ENCODE measurements at regions not wholly inside any gene's neighbourhood (a gene's known extent, or its start where the extent isn't known, plus 50 kb on each side); places are given as distances from the start of the nearest gene placed in this dataset.
A peak's percentile ranks its signal among the peaks of the same experiment; 100 is the strongest.

DNA sequence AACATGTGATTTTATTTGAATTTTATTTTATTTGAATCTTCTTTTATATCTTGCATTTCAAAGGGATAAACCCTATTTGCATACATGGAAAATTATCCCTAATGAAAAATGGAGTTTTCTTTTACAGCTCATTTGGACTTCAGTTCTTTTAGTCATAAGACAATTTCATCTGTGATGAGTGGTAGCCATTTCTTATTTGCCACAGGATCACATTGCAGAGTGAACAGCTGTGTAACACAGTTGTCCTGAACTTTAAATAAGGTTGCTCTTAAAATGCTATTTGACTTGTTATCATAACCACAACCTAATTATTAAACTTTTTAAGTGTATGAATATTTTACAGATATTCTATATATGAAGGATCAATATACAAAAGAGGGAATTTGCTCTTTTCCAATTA lies 221.7 kb upstream of the ROPN1 start:
- Mint-ChIP-seq H3K4me3 (no peak overlapping the region), H3K36me3 (no peaks in the 10 kb centered on the region), H3K27ac (no peak overlapping the region), H3K4me1 (no peaks in the 10 kb centered on the region), H3K9me3 (no peaks in the 10 kb centered on the region)
- ATAC-seq (no peak), DNase-seq (ENCODE audit: low spot score in 2 of 2) (no peak)

DNA sequence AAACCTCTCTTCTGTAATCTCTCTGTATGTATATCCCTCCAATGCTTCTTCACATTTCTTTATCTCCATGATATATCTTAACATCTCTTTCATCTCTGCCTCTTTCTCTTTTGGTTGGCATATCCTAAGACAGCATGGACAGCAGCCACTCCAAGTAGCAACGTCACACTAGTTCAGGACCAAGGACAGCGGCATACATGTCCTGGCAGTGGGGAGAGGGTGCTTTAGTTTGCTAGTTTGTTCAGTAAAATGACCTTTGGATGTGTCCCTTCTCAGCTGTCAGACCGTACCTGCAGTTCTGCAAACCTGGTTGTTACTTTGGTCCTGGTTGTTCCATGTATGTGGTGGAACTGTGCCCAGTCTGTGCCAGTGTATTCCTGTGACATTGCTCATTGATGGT lies 225.6 kb upstream of the ROPN1 start:
- Mint-ChIP-seq H3K27ac (no peak overlapping the region), H3K9me3 (peaks cover 4% of the 10 kb centered on the region), H3K4me1 (no peaks in the 10 kb centered on the region), H3K4me3 (no peak overlapping the region), H3K36me3 (no peaks in the 10 kb centered on the region)
- no peak for ATAC-seq
- DNase-seq (ENCODE audit: low spot score in 2 of 2): no peak

DNA sequence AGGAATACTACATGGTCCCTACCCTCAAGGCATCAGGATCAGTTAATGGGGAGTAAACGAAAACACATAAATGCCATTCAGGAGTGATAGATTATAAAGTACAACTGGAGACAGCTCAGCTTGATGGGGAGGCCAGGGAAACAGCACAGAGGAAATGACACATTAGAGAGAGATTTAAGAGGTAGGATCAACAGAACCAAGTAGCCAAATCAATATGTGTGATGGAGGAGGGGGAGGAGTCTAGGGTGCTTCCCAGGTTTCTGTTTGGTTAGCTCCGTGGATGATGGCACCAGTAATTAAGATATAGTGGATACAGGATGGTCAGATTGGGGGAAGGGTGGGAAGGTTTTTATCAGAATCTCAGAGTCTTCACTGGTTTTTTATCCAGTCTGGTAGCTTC lies 229.5 kb upstream of the ROPN1 start:
- peaks cover 4% of the 10 kb centered on the region for H3K9me3 Mint-ChIP-seq
- DNase-seq (ENCODE audit: low spot score in 2 of 2): no peak

DNA sequence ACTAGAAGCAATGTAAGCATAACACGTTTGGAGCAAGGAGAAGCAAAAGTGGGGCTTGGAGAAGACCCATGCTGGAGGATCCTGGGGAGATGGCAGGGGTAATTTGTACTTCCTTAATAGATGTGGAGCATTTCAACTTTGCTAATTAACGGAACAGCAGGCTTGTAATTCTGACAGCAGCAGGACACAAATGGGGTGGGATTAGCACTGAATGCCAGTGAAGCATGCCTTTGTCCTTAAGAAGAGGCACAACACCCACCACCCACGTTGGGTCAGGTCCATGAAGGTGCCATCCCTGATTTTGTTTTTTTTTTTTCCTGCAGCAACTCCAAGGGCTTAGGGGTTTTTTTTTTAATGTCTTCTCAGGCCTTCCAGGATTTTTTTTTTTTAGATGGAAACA lies 231.9 kb upstream of the ROPN1 start:
- DNase-seq (ENCODE audit: low spot score in 2 of 2) (no peak), ATAC-seq (no peak)
- peaks cover 5% of the 10 kb centered on the region for H3K9me3 Mint-ChIP-seq
- no peaks in the 10 kb centered on the region for H3K4me1 Mint-ChIP-seq
- H3K27ac Mint-ChIP-seq: no peak overlapping the region
- H3K36me3 Mint-ChIP-seq: no peaks in the 10 kb centered on the region
- H3K4me3 Mint-ChIP-seq: no peak overlapping the region

More for the DNA sequence above, 229.5 kb upstream of the ROPN1 start:
- Mint-ChIP-seq H3K27ac (no peak overlapping the region), H3K4me1 (no peaks in the 10 kb centered on the region), H3K36me3 (no peaks in the 10 kb centered on the region), H3K4me3 (no peak overlapping the region)
- no peak for ATAC-seq

DNA sequence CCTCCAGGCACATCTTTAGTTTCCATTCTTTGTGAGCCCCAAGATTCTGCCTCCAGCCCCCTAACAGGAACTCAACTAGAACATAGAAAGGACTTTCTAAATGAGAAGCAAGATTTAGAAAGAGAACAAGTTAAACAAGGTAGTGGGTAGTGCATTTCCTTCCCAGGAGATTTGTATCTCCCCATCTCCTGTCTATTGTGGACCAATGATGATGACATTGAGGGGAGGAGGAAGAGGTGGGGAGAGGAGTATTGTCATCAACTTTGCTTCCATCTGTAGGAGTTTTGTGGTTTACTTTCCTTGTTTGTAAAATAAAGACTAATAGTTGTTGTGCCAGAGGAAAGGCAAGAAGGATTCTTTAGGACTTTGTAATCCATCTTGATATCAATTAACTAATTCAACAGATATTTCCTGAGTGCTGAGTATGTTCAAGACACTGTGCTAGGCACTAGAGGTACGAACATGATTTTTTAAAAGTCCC lies 235.3 kb upstream of the ROPN1 start:
- ATAC-seq (no peak), DNase-seq (ENCODE audit: low spot score in 2 of 2) (no peak)
- no peaks in the 10 kb centered on the region for H3K36me3 Mint-ChIP-seq
- H3K4me1 Mint-ChIP-seq: no peaks in the 10 kb centered on the region
- no peak overlapping the region for H3K4me3 Mint-ChIP-seq
- H3K9me3 Mint-ChIP-seq: peaks cover 3% of the 10 kb centered on the region
- H3K27ac Mint-ChIP-seq: no peak overlapping the region

DNA sequence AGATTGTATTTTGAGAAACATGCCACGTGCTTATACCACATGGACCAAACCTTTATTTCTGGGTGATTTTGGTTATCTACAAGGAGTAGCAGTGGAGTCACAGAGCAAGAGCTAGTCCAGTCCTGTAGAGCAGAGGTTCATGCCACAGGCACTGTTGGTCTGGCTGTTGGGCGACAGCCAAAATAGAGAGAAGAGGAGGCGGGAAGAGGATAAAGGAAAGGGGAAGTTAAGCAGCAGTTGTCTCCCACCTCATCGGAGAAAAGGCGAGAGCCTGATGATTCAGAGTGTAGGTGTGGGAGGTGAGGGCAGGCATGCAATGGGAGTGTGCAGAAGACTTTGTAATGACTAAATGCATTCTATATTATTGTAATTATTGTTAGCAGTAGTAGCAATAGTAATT lies 237.5 kb upstream of the ROPN1 start:
- H3K9me3 Mint-ChIP-seq: peaks cover 6% of the 10 kb centered on the region
- H3K27ac Mint-ChIP-seq: no peak overlapping the region
- H3K36me3 Mint-ChIP-seq: no peaks in the 10 kb centered on the region
- DNase-seq (ENCODE audit: low spot score in 2 of 2) (no peak), ATAC-seq (no peak)
- H3K4me3 Mint-ChIP-seq: no peak overlapping the region
- H3K4me1 Mint-ChIP-seq: no peaks in the 10 kb centered on the region

DNA sequence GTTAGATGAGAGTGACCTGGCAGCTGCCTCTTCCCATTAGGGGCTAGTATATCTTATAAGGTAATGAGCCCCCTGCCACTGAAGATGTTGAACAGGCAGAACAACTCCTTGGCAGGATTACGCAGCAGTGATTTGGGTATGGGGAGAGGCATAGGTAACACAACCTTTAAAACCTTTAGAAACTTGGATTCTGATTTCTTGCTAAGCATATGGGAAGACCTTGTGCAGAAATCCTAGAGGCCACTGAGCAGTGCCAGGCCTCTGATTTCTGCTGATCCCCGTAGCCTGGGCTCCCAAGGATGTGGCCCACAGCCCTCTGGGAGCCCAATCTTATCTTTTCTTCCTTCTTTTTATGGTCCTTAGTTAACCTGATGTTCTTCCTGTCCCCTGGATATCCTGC lies 237.9 kb upstream of the ROPN1 start:
- H3K36me3 Mint-ChIP-seq: no peaks in the 10 kb centered on the region
- no peak overlapping the region for H3K4me3 Mint-ChIP-seq
- H3K9me3 Mint-ChIP-seq: peaks cover 6% of the 10 kb centered on the region
- H3K4me1 Mint-ChIP-seq: no peaks in the 10 kb centered on the region
- ATAC-seq (no peak), DNase-seq (ENCODE audit: low spot score in 2 of 2) (no peak)
- H3K27ac Mint-ChIP-seq: no peak overlapping the region

DNA sequence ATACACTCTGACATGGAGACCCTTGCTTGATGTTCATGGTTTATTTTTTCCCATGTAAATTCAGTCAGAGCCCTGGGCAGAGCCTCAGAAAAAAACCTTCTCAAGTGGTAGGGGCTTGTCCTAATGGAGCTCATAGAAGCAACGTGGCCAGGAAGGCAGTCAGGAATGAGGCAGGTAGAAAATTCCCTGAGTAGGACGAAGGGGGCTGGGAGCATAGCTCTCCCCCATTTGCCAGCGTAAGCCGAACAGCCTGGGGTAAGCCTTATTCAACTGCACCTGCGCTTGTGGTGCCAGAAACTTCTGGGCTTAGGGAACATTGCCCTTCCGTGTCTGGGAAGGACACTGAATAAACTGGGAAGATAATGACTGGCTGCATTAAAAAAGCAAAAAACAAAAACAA lies 238.5 kb upstream of the ROPN1 start:
- peaks cover 6% of the 10 kb centered on the region for H3K9me3 Mint-ChIP-seq
- ATAC-seq (no peak), DNase-seq (ENCODE audit: low spot score in 2 of 2) (no peak)
- H3K36me3 Mint-ChIP-seq: no peaks in the 10 kb centered on the region
- H3K4me1 Mint-ChIP-seq: no peaks in the 10 kb centered on the region
- no peak overlapping the region for H3K4me3 Mint-ChIP-seq
- H3K27ac Mint-ChIP-seq: no peak overlapping the region

DNA sequence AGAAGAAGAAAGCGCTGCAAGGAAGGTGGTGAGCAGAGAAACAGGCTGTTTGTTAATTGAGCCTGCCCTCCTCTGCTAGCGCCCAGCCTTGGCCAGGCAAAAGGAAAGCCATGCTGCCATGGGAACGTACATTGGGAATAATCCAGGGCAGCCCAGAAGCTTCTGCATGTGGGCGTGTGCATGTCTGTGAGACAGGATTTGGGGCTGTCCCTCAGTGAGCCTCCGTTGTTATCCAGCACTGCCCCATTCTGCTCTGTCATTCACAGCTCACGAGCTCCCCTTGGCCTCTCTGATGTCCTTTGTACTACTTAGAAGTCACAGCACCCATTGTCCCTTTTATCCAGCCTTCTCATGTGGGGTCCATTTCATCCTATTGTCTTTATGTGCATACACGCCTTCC lies 239.1 kb upstream of the ROPN1 start:
- no peaks in the 10 kb centered on the region for H3K4me1 Mint-ChIP-seq
- ATAC-seq (no peak), DNase-seq (ENCODE audit: low spot score in 2 of 2) (no peak)
- no peak overlapping the region for H3K4me3 Mint-ChIP-seq
- no peaks in the 10 kb centered on the region for H3K36me3 Mint-ChIP-seq
- H3K9me3 Mint-ChIP-seq: peaks cover 6% of the 10 kb centered on the region
- no peak overlapping the region for H3K27ac Mint-ChIP-seq

DNA sequence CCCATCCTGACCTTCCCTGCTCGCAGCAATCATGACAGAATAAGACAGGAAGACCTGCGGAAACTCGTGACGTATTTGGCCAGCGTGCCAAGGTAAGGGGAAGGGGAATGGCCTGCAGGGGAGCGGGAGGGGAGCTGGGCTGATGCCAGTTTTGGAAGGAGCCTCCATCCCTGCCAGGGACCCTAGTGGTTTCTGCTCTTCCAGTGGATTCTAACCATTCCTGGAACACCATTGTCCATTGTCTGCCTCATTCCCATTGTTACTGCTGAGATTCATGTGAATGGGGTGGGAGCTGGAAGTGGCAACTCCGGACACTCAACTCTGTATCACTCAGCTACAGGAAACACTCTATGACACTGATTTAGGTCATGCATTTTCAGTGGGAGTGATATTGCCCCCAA lies 242.9 kb upstream of the ROPN1 start:
- no peak for ATAC-seq
- Mint-ChIP-seq H3K36me3 (no peaks in the 10 kb centered on the region), H3K9me3 (peaks cover 3% of the 10 kb centered on the region), H3K4me1 (no peaks in the 10 kb centered on the region), H3K27ac (no peak overlapping the region), H3K4me3 (no peak overlapping the region)
- no peak for DNase-seq (ENCODE audit: low spot score in 2 of 2)

DNA sequence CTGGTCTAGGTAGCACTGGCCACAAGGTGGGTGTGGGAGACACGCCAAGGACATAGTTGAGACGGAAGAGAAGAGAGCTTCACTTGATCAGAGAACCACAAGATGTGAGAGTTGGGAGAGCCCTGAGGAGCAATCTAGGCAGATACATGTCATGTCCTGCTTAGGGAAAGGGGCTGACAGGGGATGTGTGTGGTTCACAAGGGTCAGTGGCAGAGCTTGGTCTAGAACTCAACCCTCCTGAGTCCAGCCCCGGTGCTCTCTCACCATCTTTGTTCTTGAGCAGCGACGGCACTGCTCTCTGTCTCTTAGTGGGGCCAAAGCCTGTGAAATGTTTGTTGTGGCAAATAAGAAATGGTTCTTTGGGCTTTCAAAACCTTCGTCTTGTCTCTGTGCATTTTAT lies 243.5 kb upstream of the ROPN1 start:
- peaks cover 3% of the 10 kb centered on the region for H3K9me3 Mint-ChIP-seq
- ATAC-seq: peak; percentile 14

DNA sequence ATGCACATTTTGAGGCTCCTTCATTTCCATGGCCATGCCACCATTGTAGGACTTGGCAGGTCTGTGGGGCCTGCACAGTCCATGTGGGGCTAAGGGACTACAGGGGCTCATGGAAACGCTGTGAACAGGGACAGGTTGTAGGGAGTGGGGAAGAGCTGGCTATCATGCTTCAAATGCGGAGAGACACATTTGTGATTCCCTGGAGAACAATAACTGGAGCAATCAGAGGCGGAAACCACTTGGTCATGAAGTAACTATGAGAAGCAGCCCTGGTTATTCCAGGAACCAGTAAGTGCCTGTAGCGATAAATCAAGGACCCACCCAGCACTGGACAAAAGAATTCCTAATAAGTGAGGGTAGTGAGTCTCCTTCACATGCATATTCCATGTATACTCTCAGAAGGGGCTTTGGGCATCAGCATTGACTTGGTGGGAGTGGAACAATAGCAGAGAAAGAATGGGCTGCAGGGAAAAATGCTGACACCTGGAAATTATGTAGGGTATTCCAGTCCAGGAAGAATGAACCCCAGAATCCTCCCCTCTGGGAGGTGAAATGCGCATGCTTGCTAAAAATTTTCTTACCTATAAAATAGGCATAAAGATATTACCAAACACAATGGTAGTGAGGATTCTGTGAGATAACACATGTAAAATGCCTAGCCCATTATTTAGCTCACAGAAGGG lies 251.4 kb upstream of the ROPN1 start:
- Mint-ChIP-seq H3K27ac (no peak overlapping the region), H3K9me3 (no peaks in the 10 kb centered on the region), H3K4me3 (no peak overlapping the region), H3K4me1 (no peaks in the 10 kb centered on the region), H3K36me3 (no peaks in the 10 kb centered on the region)
- DNase-seq (ENCODE audit: low spot score in 2 of 2): no peak
- ATAC-seq: no peak

More for the DNA sequence above, 243.5 kb upstream of the ROPN1 start:
- peak in 1 of 2 donors; percentile 2 for DNase-seq (ENCODE audit: low spot score in 2 of 2)
- Mint-ChIP-seq H3K36me3 (no peaks in the 10 kb centered on the region), H3K27ac (no peak overlapping the region), H3K4me1 (no peaks in the 10 kb centered on the region), H3K4me3 (no peak overlapping the region)

DNA sequence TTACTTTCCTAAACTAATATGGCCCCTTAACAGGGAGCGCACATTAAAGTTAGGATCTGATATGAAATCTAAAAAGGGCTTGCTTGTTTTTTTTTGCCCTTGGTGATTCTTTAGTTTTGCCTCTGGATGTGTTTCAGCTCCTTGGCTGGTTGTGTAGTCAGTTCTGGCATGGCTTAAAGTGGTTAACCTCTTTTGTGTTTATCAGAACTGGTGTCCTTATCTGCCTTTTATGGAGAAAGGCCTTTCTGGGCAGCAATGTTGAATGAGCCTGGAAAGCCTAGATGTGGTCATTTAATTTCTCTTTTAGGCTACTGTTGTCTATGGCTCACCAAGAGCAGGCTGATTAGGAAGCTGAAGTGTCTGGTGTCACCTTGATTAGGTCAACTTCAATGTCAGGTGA lies 254.5 kb upstream of the ROPN1 start:
- Mint-ChIP-seq H3K9me3 (no peaks in the 10 kb centered on the region), H3K36me3 (no peaks in the 10 kb centered on the region), H3K27ac (no peak overlapping the region), H3K4me3 (no peak overlapping the region), H3K4me1 (no peaks in the 10 kb centered on the region)
- DNase-seq (ENCODE audit: low spot score in 2 of 2) (no peak), ATAC-seq (no peak)

DNA sequence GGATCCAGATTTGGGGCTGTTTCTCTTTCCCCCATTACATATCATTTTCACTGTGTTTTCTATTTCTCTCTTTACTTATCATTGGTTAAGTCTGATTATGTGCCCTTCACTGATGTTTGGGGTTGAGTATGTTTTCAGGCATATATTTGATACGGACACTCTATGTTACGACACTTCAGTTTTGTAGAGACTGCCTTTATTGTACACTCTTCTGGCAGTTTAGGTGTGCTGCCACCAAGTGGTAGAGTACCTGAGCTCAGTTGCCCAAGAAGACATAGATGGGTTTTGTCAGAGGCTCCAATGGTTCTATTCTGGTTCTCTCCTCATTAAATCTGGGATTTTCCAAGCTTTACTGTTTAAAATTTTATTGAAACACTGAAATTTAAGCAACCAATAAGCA lies 255.0 kb upstream of the ROPN1 start:
- Mint-ChIP-seq H3K36me3 (no peaks in the 10 kb centered on the region), H3K4me3 (no peak overlapping the region), H3K4me1 (no peaks in the 10 kb centered on the region), H3K9me3 (no peaks in the 10 kb centered on the region), H3K27ac (no peak overlapping the region)
- ATAC-seq (no peak), DNase-seq (ENCODE audit: low spot score in 2 of 2) (no peak)

DNA sequence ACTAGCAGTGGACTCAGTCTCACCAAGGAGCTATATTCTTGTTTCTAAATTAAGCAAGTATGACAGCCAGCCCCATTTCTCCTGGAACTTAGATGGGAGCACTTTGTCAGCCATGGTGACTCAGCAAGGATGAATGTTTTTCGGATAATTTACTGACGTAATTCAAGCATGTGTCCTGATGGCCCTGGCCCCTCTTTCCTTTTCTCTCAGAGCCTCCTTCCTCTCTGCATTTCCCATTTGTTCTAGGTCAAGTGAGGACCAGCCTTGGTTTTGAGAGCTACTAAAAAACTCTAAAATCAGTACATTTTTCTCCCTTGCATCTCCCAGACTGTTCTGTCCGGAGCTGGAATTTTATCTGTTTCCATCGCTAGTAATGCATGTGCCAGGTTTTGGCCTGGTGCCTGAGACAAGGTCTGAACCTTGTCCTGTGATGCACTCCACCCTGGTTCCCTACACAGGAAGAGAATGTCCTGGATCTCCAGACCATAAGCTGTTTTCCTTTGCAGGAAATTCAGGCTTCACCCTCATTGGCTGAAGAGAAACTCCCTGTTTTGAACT lies 256.6 kb upstream of the ROPN1 start:
- Mint-ChIP-seq H3K27ac (no peak overlapping the region), H3K4me3 (no peak overlapping the region), H3K4me1 (no peaks in the 10 kb centered on the region), H3K36me3 (no peaks in the 10 kb centered on the region), H3K9me3 (no peaks in the 10 kb centered on the region)
- DNase-seq (ENCODE audit: low spot score in 2 of 2) (no peak), ATAC-seq (no peak)

DNA sequence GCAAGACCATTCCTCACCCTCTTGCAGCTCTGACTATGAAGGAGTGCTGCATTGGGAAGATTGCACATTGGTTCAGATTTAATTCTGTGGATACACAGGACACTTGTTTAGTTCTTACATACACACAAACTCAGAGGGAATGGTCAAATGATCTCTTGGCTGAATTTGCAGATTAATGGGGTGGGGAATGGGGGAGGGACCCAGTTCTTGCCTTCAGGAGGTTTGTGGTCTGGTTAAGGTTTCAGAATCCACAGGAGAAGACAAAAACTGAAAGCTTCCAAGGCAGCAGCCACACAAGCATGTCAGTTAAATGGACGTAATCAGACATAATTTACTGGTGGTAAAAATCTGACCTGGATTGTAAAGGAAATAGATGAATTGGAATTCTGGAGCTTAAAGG lies 257.1 kb upstream of the ROPN1 start:
- ATAC-seq: no peak
- DNase-seq (ENCODE audit: low spot score in 2 of 2): no peak
- H3K27ac Mint-ChIP-seq: no peak overlapping the region
- no peaks in the 10 kb centered on the region for H3K9me3 Mint-ChIP-seq
- no peaks in the 10 kb centered on the region for H3K4me1 Mint-ChIP-seq
- H3K36me3 Mint-ChIP-seq: no peaks in the 10 kb centered on the region
- H3K4me3 Mint-ChIP-seq: no peak overlapping the region

All from stimulated activated effector memory CD8-positive, alpha-beta T cell treated with anti-CD3 and anti-CD28 coated beads, Interleukin-12 subunit alpha, Interleukin-12 subunit beta, amount 100 ng/mL, for 72 hours (primary cell).